Caki2 (cell line): ENCODE measurements at regions not wholly inside any gene's neighbourhood (a gene's known extent, or its start where the extent isn't known, plus 50 kb on each side); places are given as distances from the start of the nearest gene placed in this dataset.

Experiments used
- DNase-seq: peaks from one replicate; pipeline ENCODE4 v3.0.0-alpha.2; 2015; ENCODE audit warnings: low read depth
- in situ Hi-C: cut with HindIII; loops from 2 replicates; pipeline ENCODE4 v1.10.0; 2016; ENCODE audit warnings: low sequenced_read_pairs, low pct_unique_long_range_greater_than_20kb, mixed read lengths

DNA sequence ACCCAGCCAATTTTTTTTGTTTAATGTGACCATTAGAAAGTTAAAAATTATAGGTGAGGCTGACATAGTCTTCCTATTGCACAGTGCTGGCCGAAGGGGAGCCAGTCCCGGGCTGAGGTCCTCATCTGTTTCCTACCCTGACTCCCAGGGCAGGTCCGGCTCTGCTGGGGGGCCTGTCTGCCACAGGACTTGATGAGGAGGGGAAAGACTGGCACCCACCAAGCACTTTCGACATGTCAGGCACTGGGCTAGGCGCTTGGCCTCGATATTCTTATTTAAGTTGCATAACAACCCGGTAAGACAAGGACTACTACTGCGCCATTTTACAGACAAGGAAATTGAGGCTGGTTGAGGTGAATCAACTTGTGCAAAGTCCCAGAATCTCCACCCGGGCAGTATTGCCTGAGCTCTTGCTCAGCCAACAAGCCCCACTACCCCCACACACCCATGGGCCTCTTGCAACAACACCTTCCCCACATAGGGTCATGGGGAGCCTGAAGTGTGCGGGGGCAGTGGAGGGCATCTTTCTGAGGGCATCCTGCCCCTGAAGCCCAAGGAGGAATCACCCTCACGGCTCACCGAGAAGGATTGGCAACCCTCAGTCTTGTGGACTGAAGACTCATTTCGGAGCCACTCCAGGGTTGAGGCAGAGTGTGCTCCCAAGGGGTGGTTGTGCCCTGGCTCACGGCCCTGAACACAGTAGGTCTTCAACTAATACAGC is 62.7 kb upstream of the LINC01488 start:
- in situ Hi-C loops, result no loop called here

DNA sequence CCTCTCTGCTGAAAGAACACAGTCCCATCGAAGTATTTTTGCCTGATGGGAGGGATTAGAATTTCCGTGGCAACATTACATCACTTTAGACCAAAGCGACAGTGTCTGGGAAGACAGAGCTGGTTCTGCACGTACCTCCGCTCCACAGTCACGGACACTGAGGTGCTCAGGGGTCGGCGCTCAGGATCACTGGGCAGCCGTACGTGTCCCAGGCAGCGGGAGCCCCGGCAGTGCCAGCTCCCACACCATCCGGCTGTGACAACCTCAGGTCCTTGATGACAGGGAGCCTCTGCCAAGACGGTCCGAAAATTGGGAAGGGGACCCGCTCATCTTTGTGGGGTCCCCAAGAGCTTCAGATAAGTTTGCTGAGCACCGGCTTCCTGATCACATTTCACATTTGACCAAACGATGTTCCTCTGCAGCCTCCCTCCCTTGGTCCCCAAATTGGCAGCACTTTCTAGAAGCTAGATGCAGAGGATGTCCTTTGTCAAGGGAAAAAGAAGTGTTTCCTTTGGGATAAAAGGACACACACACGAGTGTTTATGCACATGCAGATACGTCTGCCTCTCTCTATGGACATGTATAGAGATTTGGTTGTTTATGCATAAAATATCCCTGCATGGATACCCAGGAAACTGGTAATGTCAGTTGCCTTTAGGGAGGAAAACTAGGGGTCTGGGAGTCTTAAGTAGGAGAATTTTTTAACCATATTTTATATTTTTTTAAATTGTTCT is 61.6 kb upstream of the LINC01488 start:
- DNase-seq, result peak; percentile 14
- in situ Hi-C loops, result no loop called here

More for the DNA sequence above, 62.7 kb upstream of the LINC01488 start:
- DNase-seq, result no peak

DNA sequence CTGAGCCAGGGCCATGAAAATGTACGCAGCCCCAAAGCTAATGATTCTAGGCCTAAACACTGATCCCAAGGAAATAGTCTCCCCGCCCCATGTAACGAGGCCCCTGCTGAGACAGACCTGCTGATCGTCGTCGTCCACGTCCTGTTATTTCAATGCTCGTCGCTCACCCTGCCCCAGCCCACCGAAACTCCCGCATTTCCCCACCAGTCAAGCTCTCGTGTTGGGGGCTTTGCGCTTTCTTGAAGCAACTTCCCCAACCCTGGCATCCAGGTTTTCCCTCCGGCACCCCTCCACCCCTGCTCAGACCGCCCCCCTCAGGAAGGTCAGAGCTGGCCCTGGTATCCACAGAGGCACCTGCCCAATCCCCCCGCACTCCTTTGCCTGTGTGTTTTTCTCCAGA is 58.8 kb upstream of the LINC01488 start:
- DNase-seq, result no peak
- in situ Hi-C loops, result no loop called here

- in situ Hi-C loops, result no loop called here
- no peak for DNase-seq
Measured at GRCh38 chr11:69423181-69423580, 58.3 kb upstream of the LINC01488 start.

GRCh38 chr11:69423611-69424385 is 57.7 kb upstream of the LINC01488 start:
- DNase-seq, result no peak
- in situ Hi-C loops, result no loop called here

DNA sequence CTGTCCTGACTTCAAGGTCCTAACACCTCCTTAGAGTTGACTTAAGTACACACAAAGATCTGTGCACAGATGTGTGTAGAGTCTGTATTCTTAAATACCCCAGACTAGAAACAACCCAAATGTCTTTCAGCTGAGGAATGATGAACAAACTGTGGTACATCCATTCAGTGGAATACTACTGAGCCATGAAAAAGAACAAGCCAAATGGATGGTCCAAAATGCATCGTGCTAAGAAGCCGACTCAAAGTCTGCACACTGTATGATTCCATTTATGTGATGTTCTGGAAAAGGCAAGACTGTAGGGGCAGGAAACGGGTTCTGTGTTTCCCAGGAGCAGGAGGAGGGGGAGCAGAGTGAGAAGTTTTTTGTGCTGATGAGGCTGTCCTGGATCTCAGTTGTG is 56.7 kb upstream of the LINC01488 start:
- in situ Hi-C loops, result no loop called here
- no peak for DNase-seq

DNA sequence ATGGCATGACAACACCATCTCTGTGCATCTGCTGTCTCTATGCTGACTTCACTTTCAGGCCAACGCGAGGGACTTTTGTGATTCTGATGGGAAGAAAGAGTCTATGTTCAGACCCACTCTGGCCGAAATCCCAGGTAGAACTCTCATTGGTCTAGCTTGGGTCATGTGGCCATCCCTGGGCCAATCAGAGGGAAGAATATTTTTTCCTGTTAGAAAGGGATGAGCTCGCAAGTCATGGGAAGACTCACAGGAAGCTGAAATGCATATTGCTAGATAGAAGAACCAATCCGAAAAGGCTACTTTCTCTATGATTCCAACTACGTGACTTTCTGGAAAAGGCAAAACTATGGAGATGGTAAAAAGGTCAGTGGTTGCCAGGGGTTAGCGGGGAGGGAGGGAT is 56.0 kb upstream of the LINC01488 start:
- no peak for DNase-seq
- in situ Hi-C loops, result no loop called here

- no peak for DNase-seq
- in situ Hi-C loops, result no loop called here
Measured at GRCh38 chr11:69425895-69426544, 55.4 kb upstream of the LINC01488 start.

DNA sequence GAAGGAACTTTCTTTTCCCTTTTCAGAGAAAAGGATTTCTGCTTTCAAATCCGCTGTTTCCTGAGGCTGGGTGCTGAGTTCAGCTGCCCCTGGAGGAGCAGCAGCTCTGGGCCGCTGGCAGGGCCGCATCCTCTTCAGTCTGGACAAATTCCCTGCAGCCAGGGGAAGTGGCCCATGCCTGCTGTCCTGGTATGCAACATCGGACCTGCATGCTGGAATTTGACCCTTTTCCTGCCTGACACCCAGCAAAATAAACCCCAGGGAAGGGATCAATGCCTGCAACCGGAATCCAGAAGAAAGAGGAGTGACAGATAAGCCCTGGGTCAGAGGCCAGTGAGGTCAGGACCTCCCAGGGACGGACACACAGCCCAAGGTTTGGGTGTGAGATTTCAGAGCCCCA is 54.1 kb upstream of the LINC01488 start:
- in situ Hi-C loops, result no loop called here
- no peak for DNase-seq

DNA sequence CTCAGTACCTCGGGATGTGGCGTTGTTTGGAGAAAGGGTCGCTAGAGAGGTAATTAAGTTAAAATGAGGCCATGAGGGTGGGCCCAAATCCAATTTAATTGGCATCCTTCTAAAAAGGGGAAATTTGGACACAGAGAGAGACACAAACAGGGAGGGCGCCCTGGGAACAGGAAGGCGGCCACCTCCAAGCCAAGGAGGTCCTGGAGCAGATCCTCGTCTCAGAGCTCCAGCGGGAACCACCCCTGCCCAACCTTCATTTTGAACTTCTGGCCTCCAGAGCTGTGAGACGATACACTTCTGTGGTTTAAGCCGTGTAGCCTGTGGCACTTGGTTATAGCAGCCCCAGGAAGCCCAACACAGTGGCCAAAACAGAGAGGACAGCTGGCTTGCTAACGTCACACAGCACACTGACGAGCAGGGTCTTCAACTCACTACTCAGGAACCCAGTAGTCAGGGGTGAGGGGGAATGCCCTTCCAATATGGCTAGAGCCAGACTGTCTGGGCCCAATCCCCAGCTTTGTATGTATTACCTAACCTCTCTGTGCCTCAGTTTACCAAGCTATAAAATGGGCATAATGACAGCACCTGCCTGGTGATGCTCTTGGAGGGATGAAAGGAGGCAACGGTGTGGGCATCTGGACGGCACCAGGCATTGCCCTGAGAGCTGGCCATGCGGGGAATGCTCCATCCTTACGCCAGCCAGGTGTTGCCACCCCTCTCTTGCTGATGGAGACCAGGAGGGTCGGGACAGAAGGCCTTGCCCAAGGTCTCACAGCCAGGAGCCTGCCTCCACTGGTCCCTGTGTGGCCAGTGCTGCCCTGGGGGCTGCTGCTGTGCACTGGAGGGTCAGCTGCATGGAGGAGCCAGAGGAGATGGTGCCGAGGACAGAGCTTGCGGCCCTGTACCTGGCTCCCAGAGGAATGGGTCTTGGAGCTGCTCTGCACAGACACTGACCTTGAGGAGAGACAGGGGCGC is 53.3 kb upstream of the LINC01488 start:
- in situ Hi-C loops, result no loop called here
- no peak for DNase-seq

GRCh38 chr11:69429716-69430491 is 51.6 kb upstream of the LINC01488 start:
- in situ Hi-C loops, result no loop called here
- DNase-seq, result no peak

- DNase-seq, result no peak
- in situ Hi-C loops, result no loop called here
Measured at GRCh38 chr11:69430566-69430965, 50.9 kb upstream of the LINC01488 start.

DNA sequence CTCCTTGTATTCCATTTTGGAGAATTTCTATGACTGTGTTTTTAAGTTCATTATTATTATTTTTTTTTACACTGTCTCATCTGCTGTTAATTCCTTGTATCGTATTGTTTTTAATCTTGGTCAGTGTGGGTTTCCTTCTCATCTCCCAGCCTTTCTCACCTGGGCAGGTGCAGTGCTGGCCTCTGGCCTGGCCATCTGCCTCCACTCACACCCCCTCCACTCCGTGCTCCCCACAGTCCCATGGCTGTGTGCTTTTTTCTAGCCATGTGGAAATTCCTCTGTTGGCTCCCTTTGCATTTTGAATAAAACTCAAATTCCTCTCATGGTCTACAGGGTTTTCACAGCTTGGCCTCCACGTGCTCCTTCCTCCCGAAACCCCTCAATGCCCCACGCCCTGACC is 50.3 kb upstream of the LINC01488 start:
- DNase-seq, result no peak
- in situ Hi-C loops, result no loop called here
